ENCODE measurements at regions not wholly inside any gene's neighbourhood (a gene's known extent, or its start where the extent isn't known, plus 50 kb on each side); places are given as distances from the start of the nearest gene placed in this dataset.
A peak's percentile ranks its signal among the peaks of the same experiment; 100 is the strongest.

DNA sequence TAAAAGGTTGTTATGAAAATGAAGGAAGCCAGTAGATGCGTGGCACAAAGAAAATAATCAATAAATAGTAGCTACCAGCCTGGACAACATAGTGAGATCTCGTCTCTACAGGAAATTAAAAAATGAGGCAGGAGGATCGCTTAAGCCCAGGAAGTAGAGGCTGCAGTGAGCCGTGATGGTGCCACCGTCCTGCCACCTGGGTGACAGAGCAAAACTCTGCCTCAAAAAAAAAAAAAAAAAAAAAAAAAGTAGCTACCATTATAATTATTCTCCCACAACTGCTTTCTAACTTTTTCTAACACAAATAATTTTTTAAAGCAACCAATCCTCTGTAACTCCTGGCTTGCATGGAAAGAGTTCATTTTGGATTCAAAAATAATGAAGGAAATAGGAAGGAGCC, 133.0 kb downstream of the NDUFA12 start:
- H3K4me3 Mint-ChIP-seq, result no peak overlapping the region
- H3K27me3 Mint-ChIP-seq, result peaks cover 61% of the 10 kb centered on the region
- no peak for ATAC-seq
- DNase-seq, result no peak
- H3K9me3 Mint-ChIP-seq, result no peaks in the 10 kb centered on the region
- peaks cover 16% of the 10 kb centered on the region for H3K4me1 Mint-ChIP-seq
- no peak overlapping the region for H3K27ac Mint-ChIP-seq

DNA sequence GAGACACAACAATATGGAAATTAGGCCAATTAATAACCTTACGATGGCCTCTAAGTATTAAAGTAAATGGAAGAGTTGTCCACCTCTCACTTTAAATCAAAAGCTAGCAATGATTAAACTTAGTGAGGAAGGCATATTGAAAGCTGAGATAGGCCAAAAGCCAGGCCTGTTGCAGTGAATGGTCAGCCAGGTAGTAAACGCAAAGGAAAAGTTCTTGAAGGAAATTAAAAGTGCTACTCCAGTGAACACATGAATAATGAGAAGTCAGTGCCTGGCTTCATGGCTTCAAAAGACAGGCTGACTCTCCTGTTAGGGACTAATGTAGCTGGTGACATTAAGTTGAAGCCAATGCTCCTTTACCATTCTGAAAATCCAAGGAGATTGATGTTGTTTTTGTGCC, 135.3 kb downstream of the NDUFA12 start:
- H3K27me3 Mint-ChIP-seq, result peaks cover 46% of the 10 kb centered on the region
- no peaks in the 10 kb centered on the region for H3K4me1 Mint-ChIP-seq
- ATAC-seq (no peak), DNase-seq (no peak)
- peaks cover 0 to 7% of the 10 kb centered on the region in 2 donors for H3K9me3 Mint-ChIP-seq
- H3K27ac Mint-ChIP-seq, result no peak overlapping the region
- no peak overlapping the region for H3K4me3 Mint-ChIP-seq

DNA sequence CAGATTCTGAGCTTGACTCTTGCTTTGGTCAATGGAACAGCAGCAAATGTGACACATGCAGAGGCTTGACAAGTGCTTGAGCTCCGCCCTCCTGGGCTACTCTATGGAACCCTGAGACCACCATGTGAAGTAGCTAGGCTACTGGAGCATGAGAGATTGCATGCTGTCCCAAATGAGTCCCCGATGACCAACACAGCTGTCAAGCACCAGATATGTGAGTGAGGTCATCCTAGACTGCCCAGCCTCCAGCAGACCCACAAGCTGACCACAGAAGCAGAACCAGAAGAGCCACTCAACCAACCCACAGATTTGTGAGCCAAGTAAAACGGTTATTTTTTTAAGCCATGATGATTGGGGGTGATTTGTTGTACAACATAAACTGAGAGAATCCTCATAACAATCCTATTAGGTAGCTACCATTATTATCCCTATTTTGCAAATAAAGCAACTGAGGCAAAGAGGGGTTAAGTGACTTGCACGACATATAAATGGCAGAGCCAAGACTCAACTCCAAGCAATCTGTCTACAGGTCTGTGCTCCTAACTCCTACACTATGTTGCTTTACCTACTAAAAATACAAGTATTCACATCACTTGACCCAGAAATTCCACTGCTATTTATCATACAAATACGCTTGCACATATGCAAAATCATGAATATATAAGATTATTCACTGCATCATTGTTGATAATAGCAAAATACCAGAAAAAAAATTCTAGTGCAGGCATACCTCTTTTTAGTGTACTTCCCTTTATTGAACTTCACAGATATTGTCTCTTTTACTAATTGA, 136.2 kb downstream of the NDUFA12 start:
- Mint-ChIP-seq H3K4me1 (no peaks in the 10 kb centered on the region), H3K9me3 (peaks cover 0 to 7% of the 10 kb centered on the region in 2 donors), H3K27ac (no peak overlapping the region), H3K4me3 (no peak overlapping the region), H3K27me3 (peaks cover 37% of the 10 kb centered on the region)
- no peak for ATAC-seq
- DNase-seq, result no peak

DNA sequence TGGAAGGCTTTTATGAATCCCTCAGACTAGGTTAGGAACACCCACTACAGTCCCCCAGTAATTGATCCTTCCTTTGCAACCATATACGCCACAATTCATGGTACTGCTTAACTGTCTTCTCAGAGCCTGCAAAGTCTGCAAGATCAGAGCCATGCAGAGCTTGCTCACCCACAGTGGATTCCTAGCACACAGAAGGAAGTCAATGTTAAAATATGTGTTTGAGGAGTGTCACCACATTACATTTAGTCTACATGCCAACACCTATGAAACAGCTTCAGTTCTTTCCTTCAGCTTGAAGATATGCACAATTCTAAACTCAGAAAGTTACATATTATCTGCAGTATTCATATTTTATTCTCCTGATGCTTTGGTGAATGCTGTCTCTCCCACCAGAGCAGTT, 138.5 kb downstream of the NDUFA12 start:
- ATAC-seq (no peak), DNase-seq (no peak)
- Mint-ChIP-seq H3K9me3 (peaks cover 0 to 7% of the 10 kb centered on the region in 2 donors), H3K27me3 (peaks cover 16% of the 10 kb centered on the region), H3K4me1 (no peaks in the 10 kb centered on the region), H3K27ac (no peak overlapping the region), H3K4me3 (no peak overlapping the region)

DNA sequence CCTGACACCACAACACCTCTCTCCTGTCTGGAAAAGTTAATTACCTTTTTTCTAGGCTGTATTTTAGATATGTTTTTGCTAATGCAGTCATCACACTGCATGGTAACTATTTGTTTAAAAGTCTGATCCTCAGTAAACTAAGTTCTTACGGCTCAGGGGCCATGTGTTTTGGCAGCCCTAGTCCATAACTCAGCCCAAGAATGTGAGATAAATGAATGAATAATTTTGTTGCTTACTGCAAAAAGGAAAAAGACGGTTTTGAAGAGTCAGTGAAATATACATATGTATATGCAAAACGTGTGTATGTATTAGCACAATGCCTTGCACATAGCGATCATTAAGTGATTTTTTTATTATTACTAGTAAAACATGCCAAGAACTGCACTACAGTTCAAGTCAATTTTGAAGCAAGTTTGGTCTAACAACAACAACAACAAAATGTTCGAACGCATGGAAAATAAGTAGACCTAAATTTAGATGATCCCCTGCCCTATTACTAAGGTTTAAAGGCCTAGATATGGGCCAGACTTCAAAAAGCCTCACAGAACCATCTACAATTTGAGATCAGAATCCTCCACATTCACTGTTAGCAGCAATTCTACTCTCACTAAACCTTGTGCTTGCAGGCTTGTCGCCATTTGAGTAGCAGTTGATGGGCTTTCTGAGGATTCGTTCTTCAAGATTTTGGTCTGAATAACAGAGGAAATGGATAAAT, 140.0 kb downstream of the NDUFA12 start:
- DNase-seq (no peak), ATAC-seq (no peak)
- Mint-ChIP-seq H3K27ac (no peak overlapping the region), H3K27me3 (peaks cover 13% of the 10 kb centered on the region), H3K4me1 (no peaks in the 10 kb centered on the region), H3K4me3 (no peak overlapping the region), H3K9me3 (peaks cover 0 to 7% of the 10 kb centered on the region in 2 donors)

DNA sequence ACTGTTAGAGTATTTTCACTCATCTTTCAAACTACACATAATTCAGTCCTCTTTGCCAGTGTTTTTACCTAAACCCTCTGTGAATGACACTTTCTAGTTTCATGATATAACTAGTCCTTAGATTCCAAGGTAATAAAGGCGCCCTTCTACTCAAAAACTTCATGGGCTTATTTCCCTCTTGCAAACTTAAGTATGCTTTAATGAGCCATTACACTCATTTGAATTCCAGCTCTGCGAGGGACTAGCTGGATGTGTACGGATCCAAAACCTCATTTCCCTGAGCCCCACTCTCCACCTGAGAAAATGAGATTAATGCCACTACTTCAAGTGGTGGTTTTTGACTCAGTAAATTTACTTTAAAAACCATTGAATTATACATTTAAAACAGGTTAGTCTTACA, 141.1 kb downstream of the NDUFA12 start:
- Mint-ChIP-seq H3K4me3 (no peak overlapping the region), H3K27ac (no peak overlapping the region), H3K4me1 (no peaks in the 10 kb centered on the region), H3K27me3 (peaks cover 22% of the 10 kb centered on the region), H3K9me3 (peaks cover 0 to 7% of the 10 kb centered on the region in 2 donors)
- ATAC-seq, result no peak
- DNase-seq, result no peak

DNA sequence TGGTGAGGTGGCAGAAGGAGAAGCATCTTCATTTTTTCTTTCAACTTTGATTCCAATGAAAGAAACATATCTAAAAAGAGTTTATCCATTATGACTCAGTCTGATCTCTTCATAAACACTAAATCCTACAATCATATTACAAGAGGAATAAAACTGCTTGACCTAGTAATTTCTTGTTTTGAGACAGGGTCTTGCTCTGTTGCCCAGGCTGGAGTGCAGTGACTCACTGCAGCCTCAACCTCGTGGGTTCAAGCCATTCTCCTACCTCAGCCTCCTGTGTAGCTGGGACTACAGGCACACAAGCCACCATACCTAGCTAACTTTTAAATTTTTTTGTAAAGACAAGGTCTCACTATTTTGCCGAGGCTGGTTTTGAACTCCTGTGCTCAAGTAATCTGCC, 147.2 kb downstream of the NDUFA12 start:
- Mint-ChIP-seq H3K9me3 (no peaks in the 10 kb centered on the region), H3K27ac (no peak overlapping the region), H3K4me3 (no peak overlapping the region), H3K4me1 (peaks cover 6% of the 10 kb centered on the region), H3K27me3 (peaks cover 58% of the 10 kb centered on the region)
- DNase-seq (no peak), ATAC-seq (no peak)

DNA sequence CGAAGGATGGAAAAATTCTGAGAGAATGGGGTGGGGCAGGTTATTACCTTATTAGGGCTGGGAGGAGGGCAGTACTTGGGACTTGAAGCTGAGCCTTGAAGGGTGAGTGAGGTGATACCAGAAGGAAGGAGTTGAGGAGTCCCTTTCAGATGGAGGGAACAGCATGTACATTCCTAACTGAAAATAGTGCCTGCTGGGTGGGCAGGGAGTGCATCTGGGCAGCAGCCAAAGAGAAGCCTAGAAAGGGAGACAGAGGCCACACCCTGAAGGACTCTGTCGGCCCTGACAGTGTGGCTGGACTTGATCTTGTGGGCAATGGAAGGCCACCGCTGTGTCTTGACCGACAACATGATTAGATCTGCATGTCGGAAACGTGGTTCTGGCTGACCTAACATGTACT, 147.6 kb downstream of the NDUFA12 start:
- Mint-ChIP-seq H3K4me3 (no peak overlapping the region), H3K4me1 (peaks cover 6% of the 10 kb centered on the region), H3K9me3 (peaks cover under 1 to 2% of the 10 kb centered on the region in 2 donors), H3K27ac (peak overlapping the region in 1 of 2 donors; percentile 58), H3K27me3 (peaks cover 63% of the 10 kb centered on the region)
- no peak for DNase-seq
- no peak for ATAC-seq

DNA sequence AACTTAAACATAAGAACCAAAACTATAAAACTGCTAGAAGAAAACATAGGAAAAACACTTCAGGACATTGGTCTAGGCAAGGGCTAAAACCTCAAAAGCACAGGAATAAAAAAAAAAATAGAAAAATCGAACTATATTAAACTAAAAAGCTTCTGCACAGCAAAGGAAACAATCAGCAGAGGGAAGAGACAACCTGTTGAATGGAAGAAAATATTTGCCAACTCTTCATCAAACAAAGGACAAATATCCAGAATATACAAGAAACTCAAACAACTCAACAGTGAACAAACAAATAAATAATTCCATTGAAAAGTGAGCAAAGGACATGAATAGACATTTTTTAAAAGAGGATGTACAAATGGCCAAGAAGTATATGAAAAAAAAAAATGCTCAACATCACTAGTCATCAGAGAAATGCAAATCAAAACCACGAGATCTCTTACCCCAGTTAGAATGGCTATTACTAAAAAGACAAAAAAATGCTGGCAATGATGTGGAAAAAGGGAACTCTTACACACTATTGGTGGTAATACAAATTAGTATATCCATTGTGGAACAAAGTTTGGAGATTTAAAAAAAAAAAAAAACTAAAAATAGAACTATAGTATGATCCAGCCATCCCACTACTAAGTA, 152.0 kb downstream of the NDUFA12 start:
- Mint-ChIP-seq H3K4me1 (peaks cover 6% of the 10 kb centered on the region), H3K4me3 (no peak overlapping the region), H3K27ac (no peak overlapping the region), H3K27me3 (peaks cover 78% of the 10 kb centered on the region), H3K9me3 (peaks cover 5 to 7% of the 10 kb centered on the region in 2 donors)
- DNase-seq (no peak), ATAC-seq (no peak)

DNA sequence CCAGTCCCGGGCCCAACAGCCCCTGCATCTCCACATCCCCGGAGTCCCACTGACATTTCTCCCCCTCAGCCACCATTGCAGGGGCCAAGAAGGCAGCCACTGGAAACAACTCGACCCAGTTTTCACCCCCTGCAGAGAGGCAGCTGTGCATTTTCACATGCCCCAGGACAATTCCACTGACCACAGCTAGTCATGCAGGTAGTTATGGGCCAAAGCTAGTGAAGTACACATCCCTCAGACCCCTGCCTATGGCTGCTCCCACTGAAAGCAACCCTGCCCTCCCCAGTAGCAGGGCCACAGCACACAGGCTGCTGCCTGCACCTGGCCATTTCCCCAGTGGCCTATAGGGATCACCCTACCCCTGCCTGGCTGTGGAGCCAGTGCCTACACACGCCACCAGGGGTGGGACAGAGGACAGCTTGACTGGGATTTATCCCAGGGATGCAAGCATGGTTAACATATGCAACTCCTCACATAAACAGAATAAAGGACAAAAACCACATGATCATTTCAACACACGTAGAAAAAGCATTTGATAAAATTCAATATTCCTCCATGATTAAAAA, 154.0 kb downstream of the NDUFA12 start:
- Mint-ChIP-seq H3K9me3 (peaks cover 5 to 7% of the 10 kb centered on the region in 2 donors), H3K27me3 (peaks cover 70% of the 10 kb centered on the region), H3K27ac (no peak overlapping the region), H3K4me3 (no peak overlapping the region), H3K4me1 (no peaks in the 10 kb centered on the region)
- ATAC-seq, result no peak
- DNase-seq, result no peak

DNA sequence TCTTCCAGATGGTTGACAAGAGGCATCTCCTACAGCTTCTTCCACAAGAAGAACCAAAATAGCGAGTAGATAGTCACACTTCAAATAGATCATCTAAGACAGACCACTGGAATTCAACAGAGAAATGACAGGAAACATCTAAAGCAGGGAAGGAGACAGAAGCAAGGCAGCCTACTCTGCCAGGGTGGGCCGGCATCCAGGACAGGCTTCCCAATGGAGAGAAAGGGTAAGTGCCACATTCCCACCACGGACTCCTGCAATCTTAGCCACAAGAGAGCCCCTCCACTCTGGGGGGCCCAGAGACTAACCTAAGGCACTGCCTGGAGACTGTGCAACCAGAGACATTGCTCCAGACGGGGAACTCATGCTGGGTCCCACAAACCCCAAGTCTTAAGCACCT, 154.5 kb downstream of the NDUFA12 start:
- DNase-seq (no peak), ATAC-seq (no peak)
- Mint-ChIP-seq H3K4me1 (no peaks in the 10 kb centered on the region), H3K9me3 (peaks cover 5 to 7% of the 10 kb centered on the region in 2 donors), H3K4me3 (no peak overlapping the region), H3K27me3 (peaks cover 70% of the 10 kb centered on the region), H3K27ac (no peak overlapping the region)

DNA sequence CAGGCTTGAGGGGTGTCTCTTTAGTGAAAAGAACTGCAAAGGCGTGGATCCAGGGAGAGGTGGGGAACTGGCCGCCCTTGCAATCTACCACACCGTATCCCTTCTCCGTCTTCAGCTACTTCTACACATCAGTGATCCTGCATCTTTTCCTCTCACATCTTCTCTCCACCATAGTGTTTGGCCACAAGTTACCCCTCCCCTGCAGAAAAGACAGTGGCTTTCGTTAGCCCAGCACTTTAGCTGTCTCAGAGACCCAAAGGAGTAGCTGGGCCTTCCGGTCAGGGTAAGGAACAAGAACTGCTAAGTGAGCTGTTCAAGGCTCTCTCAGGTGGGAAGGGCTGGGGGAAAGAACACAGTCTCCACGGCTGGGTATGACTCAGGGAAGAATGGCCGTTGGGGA, 158.4 kb downstream of the NDUFA12 start:
- ATAC-seq (no peak), DNase-seq (no peak)
- Mint-ChIP-seq H3K27ac (no peak overlapping the region), H3K4me1 (no peaks in the 10 kb centered on the region), H3K27me3 (peaks cover 40% of the 10 kb centered on the region), H3K4me3 (no peak overlapping the region), H3K9me3 (no peaks in the 10 kb centered on the region)

DNA sequence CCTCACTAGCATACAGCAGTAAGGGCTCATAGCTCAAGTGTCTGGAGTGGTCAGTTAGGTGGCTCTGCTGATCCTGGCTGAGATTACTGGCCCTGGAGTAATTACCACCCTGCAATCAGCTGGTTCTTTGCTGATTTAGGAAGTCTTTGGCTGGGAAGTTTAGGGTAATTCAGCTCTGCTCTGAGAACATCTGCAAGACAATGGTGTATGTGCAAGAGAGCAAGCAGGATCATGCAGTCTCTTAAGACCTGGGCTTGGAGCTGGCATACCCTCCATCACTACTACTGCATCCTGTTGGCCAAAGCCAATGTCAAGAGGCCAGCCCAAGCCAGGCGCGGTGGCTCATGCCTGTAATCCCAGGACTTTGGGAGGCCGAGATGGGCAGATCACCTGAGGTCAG, 159.0 kb downstream of the NDUFA12 start:
- H3K27ac Mint-ChIP-seq, result no peak overlapping the region
- peaks cover 33% of the 10 kb centered on the region for H3K27me3 Mint-ChIP-seq

DNA sequence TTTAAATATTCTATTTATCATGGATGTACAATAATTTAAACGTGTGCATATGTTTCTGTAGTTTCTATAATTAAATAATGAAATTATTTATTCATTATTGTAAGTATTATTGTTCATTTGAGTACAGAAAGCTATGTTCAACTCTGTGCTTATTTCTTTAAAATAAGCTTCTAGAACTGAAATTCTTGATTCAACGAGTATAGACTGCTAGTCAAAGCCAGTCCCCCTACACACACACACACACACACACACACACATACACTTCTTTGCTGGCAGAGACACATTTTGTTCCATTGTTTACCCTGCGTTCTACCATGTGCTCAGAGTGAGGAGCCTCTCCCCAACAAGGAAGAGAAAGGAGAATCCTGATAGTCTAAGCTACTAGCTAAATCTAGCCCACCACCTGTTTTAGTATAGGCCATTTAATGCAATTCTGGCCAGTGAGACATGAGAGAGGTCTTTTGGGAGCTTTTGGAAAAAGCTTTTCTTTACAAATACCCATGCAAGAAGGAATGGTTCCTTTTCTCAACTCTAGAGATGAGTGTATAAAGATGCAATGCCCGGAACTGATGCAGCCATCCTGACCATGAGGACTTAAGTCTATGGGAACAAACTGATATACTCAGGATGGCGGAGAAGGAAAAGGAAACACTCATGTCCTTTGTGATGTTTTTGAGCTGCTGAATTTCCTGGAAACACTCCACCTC, 161.4 kb downstream of the NDUFA12 start:
- ATAC-seq, result no peak
- Mint-ChIP-seq H3K4me3 (no peak overlapping the region), H3K27ac (no peak overlapping the region), H3K4me1 (no peaks in the 10 kb centered on the region), H3K9me3 (no peaks in the 10 kb centered on the region), H3K27me3 (peaks cover 21% of the 10 kb centered on the region)
- DNase-seq, result no peak

More for the DNA sequence above, 159.0 kb downstream of the NDUFA12 start:
- Mint-ChIP-seq H3K4me3 (no peak overlapping the region), H3K9me3 (no peaks in the 10 kb centered on the region), H3K4me1 (no peaks in the 10 kb centered on the region)
- DNase-seq, result no peak
- no peak for ATAC-seq

DNA sequence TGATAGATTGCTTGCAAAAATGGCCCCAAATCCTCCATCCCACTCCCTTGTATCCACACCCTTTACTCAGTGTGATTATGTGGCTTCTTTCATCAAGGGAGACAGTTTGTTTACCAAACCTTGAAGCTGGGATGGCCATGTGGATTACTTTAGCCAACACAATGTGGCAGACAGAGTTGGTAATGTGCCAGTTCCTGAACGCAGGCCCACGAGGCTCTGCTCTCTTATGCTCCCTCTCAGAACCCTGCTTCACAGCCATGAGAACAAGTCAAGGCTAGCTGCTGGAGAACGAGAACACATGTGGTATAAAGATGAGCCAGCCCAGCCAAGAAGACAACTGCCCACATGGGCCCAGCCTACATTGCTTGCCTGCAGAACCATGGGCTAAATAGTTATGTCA, 162.3 kb downstream of the NDUFA12 start:
- DNase-seq (no peak), ATAC-seq (no peak)
- no peak overlapping the region for H3K4me3 Mint-ChIP-seq
- H3K9me3 Mint-ChIP-seq, result no peaks in the 10 kb centered on the region
- H3K27me3 Mint-ChIP-seq, result peaks cover 21% of the 10 kb centered on the region
- H3K4me1 Mint-ChIP-seq, result no peaks in the 10 kb centered on the region
- H3K27ac Mint-ChIP-seq, result no peak overlapping the region
